SKM-1 (cell line): ENCODE measurements at regions not wholly inside any gene's neighbourhood (a gene's known extent, or its start where the extent isn't known, plus 50 kb on each side); places are given as distances from the start of the nearest gene placed in this dataset.

Experiments
- DNase-seq: peaks from one replicate; lab custom pipeline; 2025; ENCODE audit not compliant: unreplicated experiment; lab: John Stamatoyannopoulos, UW

DNA sequence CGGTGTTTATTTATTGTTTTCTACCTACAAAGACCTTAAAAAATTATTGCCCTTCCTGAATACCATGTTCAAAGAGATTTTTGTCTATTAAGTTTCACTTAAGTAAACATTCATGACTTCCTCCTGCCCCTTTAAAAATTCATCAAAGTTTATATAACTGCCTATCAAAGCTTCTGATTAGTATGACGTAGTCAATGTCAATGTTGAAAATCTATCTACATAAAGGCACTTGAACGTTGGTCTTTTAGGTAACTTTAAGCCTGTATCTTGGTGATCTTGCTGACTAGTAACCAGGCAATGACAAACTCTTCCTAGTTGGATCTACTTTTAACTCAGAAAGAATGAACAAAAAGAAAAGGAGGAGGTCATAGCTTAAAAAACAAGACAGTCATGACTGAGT, 97.2 kb downstream of the MAIP1 start:
- DNase-seq = no peak

DNA sequence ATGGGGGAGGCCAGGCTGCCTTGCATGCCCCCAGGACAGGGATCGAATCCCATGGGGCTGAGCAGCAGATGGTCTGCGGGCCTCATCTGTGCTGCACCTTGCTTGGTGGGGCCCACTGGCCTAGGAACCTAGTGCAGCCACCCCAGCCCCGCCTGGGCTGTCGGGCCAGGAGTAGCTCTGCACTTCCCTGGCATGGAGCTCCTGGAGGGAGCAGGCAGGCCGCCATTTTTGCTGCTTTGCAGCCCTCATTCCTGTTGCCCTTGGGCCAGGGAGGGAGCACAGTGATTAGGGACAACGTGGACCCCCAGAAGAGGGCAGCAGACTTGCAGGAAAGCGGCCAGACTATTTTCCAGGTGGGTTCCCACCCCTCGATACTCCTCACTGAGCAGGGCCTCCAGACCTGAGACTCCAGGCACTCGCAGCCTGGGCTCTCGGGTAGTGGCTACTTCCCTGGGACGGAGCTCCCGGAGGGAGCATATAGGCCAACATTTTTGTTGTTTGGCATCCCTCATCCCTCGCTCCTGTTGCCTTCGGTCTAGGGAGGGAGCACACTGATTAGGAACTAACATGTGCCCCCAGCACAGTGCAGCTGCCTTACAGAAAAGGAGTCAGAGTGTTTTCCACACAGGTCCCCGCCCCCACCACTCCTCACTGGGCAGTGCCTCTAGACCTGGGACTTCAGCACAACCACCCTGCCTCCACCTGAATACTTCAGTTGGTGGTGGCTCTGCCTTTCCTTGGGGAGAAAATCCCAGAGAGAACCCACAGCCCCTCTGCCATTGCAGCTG, 99.5 kb downstream of the MAIP1 start:
- no peak for DNase-seq

DNA sequence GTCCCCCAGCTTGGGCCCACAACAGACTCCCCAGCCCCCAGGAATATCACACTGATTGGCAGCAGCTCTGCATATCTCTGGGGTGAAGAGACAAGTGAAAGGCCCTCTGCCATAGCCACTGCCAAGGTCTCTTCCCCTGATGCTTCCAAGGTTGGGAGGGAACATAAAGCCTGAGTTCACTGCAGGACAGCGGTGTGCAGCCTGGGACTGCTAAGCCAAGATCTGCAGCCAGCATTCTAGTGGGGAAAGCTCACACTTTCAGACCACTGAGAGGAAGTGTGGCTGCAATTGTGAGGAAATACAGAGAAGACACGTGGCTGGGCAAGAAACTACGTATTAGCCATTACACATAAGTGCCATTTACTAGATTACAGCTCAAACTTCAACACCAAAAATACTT, 100.7 kb downstream of the MAIP1 start:
- no peak for DNase-seq

GRCh38 chr2:200063155-200063554, 107.8 kb downstream of the MAIP1 start:
- no peak for DNase-seq

- no peak for DNase-seq
Observed at GRCh38 chr2:200064879-200065278, 109.5 kb downstream of the MAIP1 start.

- no peak for DNase-seq
Observed at GRCh38 chr2:200065477-200065876, 110.1 kb downstream of the MAIP1 start.

DNA sequence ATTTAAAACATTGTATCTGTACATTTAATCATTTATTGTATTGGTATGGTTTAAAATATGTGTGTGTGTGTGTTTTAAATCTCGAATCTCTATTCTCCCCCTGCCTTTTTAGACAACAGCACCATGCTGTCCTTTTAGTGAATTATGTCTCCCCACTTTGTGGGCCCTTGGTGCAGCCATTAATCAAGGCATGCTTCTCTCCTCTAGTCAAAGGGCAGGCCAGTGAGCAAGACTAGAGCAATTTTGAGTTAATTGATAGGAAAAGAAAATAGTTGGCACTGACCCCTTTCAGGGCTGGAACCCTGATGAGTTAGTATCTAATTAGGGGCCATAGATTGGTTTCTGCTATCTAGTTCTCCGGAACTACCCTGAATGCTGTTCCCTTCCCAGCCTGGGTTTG, 111.0 kb downstream of the MAIP1 start:
- DNase-seq = no peak

DNA sequence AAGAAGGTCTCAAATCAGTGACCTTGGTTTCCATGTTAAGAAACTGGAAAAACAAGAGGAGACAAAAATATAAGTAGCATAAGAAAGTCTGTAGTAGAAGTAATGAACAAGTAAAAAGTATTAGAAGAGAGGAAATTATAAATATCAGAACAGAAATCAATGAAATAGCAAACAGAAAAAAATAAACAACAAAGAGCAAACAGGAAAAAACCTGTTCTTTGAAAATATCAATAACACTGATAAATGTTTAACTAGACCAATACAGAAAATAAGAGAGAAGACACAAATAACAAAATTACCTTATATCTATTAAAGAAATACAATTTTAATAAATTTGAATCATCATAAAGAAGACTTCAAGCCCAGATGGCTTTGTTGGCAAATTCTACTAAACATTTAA, 113.3 kb downstream of the MAIP1 start:
- DNase-seq = no peak

DNA sequence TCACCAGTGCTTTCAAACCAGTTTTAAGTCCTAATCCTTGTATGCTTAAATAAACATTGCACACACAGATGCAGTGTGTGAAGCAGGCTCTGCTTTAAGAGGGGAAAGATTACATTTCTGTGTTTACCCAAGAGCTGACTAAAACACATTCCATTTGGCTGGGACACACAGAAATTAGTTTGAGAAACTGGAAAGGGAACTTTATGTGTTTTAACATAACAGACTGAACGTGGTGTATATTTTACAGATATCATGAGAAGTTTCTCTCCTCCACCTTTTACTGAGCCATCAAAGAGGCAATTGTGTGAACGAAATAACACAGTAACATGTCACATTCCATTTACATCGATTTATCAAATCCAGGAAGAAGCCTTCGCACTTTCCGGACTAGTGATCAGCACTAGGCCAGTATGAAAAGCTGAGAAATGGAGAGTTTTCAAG, 121.8 kb downstream of the MAIP1 start:
- no peak for DNase-seq

GRCh38 chr2:200077838-200078237, 122.5 kb downstream of the MAIP1 start:
- DNase-seq = no peak

- DNase-seq = no peak
Observed at GRCh38 chr2:200079356-200079755, 124.0 kb downstream of the MAIP1 start.

GRCh38 chr2:200081236-200081635, 125.9 kb downstream of the MAIP1 start:
- DNase-seq = no peak

DNA sequence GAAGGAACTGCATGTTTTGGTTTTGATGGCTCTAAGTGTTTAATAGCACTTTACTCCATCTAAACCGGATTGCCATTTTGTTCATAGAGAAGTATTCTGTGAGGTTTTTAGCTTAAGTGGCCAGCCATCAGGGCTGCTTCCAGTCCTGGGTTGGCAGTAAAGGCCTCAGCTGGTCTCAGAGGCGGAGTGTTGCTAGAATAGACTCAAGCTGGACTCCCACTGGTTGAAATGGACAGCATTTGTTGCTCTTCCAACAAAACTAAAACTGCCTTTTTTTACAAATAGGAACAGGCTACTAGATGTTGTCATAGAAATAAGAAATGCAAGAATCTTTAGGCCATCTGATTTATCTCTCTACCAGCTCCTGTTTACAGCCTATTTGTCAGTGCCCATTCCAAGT, 126.4 kb downstream of the MAIP1 start:
- DNase-seq = no peak

DNA sequence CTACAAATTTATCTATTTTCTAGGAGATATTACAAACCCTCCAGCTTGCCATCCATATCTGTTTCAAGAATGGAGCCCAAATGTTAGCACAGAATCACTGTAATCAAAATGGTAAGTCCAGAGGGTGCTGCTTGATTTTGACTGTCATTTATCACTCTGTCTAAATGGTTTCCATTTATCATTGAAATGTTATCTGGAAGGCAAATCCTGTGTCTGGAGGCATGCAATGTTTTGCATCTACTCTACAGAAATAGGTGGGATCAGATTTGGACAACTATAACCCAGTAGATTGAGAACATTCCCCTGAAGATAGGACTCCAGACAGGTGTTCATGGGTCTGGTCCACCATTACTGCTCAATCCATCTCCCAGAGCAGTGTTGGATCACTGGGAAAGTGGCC, 128.7 kb downstream of the MAIP1 start:
- no peak for DNase-seq

GRCh38 chr2:200086911-200087310, 131.5 kb downstream of the MAIP1 start:
- DNase-seq = no peak

DNA sequence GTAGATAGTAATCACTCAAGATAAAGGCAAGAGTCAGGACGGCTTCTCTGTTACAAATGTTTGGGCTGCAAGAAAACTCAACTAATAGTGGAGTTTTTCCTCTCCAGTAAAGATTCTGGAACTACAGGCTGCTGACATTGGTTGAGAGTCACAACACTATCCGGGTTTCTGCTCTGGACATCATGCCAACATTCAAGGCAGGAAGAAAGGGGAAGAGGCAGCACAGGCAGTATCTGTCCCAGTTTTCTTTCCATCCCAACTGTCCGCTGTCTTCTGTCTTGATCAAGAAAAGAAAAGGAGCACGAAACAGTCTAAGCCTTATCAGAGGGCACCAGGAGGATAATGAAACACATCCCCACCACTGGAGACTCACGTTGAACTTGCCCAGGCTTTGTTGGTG, 132.1 kb downstream of the MAIP1 start:
- no peak for DNase-seq

GRCh38 chr2:200089040-200089755, 133.8 kb downstream of the MAIP1 start:
- no peak for DNase-seq

GRCh38 chr2:200089756-200090109, 134.4 kb downstream of the MAIP1 start:
- no peak for DNase-seq

DNA sequence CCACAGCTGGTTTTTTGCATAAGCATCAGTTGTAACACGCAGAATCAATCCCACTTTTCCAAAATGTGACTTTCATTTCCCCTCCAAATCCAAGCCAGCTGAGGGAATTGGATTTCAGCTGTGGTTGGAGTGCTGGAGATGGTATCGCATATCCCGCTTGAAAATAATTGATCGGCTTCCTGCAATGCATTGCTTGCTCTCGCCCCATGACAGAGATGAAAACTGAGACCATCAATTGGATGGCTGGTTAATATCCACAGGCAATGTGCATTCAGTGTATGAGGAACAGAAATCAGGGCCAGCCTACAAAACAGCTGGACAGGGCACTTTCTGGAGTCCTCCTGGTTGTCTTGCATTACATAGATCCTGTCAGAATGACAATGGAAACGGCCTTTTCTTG, 135.3 kb downstream of the MAIP1 start:
- DNase-seq = no peak

- no peak for DNase-seq
Observed at GRCh38 chr2:200091126-200091525, 135.7 kb downstream of the MAIP1 start.

GRCh38 chr2:200092235-200092634, 136.9 kb downstream of the MAIP1 start:
- DNase-seq = no peak

DNA sequence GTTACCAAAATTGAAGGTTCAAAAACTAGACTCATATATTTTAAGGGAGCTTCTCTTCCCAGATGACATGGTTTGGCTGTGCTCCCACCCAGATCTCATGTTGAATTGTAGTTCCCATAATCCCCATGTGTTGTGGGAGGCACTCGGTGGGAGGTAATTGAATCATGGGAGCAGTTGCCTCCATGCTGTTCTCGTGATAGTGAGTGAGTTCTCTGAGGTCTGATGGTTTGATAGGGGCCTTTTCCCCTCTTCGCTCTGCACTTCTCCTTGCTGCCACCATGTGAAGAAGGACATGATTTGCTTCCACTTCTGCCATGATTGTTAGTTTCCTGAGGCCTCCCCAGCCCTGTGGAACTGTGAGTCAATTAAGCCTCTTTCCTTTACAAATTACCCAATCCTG, 140.1 kb downstream of the MAIP1 start:
- no peak for DNase-seq

DNA sequence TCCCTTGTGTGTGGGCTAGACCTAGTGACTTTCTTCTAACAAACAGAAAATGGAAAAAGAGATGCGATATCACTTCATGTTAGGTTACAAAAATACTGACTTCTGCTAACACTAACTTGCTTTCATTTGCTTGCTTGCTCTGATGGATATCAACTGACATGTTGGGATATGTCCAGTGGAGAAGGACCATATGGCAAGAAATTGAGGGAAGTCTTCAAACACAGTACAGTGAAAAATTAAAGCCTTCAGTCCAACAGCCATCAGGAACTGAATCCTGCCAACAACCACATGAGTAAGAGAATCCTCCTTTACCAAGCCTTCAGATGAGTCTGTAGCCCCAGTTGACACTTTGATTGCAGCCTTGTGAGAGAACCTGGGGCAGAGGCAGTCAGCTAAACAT, 143.9 kb downstream of the MAIP1 start:
- no peak for DNase-seq
